DND-41 (cell line): ENCODE measurements at regions not wholly inside any gene's neighbourhood (a gene's known extent, or its start where the extent isn't known, plus 50 kb on each side); places are given as distances from the start of the nearest gene placed in this dataset.

Experiments used
- ATAC-seq: fragments of 200-7000 bp; cut with Tn5 transposase; 3 replicates; pipeline ENCODE4 v1.9.1; 2021; ENCODE audit warnings: low read depth; ENCODE audit not compliant: insufficient read depth
- DNase-seq: peaks from one replicate; pipeline ENCODE4 v3.0.0-alpha.2; 2020
- H2AFZ ChIP-seq: 2 replicates; pipeline ENCODE4 v1.6.0; 2012; ENCODE audit warnings: low read depth, low read length
- H3K27ac ChIP-seq: 2 replicates; pipeline ENCODE4 v1.5.1; 2012; ENCODE audit warnings: low read length, inconsistent platforms
- H3K27me3 ChIP-seq: fragments of 200-600 bp; sonication (generic); 2 replicates; pipeline ENCODE4 v1.6.0; 2012; ENCODE audit warnings: low read length, mild to moderate bottlenecking, inconsistent platforms; ENCODE audit not compliant: insufficient read depth, poor library complexity
- H3K36me3 ChIP-seq: 2 replicates; pipeline ENCODE4 v1.5.1; 2012; ENCODE audit warnings: low read length, inconsistent platforms; ENCODE audit not compliant: insufficient read depth
- H3K4me1 ChIP-seq: 2 replicates; pipeline ENCODE4 v1.5.1; 2012; ENCODE audit warnings: mild to moderate bottlenecking, low read length; ENCODE audit not compliant: insufficient read depth
- H3K4me2 ChIP-seq: 2 replicates; pipeline ENCODE4 v1.6.0; 2012; ENCODE audit warnings: mild to moderate bottlenecking, moderate library complexity, low read length, inconsistent platforms; ENCODE audit not compliant: insufficient read depth
- H3K4me3 ChIP-seq, 2 experiments: fragments of 200-600 bp in 1 of 2; shearing (Covaris generic) in 1 of 2; 2 replicates each; pipeline ENCODE4 v1.5.1; 2012 to 2016; ENCODE audit warnings: inconsistent platforms in 2 of 2, low read length in 2 of 2, mild to moderate bottlenecking in 2 of 2, low read depth in 1 of 2, moderate library complexity in 1 of 2
- H3K79me2 ChIP-seq: 2 replicates; pipeline ENCODE4 v1.6.0; 2012; ENCODE audit warnings: low read length, inconsistent platforms; ENCODE audit not compliant: insufficient read depth
- H3K9ac ChIP-seq: 2 replicates; pipeline ENCODE4 v1.6.0; 2012; ENCODE audit warnings: low read depth, mild to moderate bottlenecking, inconsistent platforms, low read length, moderate library complexity
- H3K9me3 ChIP-seq: 2 replicates; pipeline ENCODE4 v1.5.1; 2012; ENCODE audit warnings: low read length, moderate library complexity, mild to moderate bottlenecking, inconsistent platforms; ENCODE audit not compliant: insufficient read depth, severe bottlenecking
- H4K20me1 ChIP-seq: 2 replicates; pipeline ENCODE4 v1.6.0; 2012; ENCODE audit warnings: low read length; ENCODE audit not compliant: insufficient read depth
- CTCF ChIP-seq: IDR thresholded peaks from 2 replicates; pipeline ENCODE4 v1.5.1; 2012; ENCODE audit warnings: borderline replicate concordance, low read length, moderate library complexity, mild to moderate bottlenecking; ENCODE audit not compliant: poor library complexity, severe bottlenecking; ENCODE audit errors: extremely low read depth
- EZH2 ChIP-seq: IDR thresholded peaks from 3 replicates; pipeline ENCODE4 v1.6.1; 2012; ENCODE audit warnings: borderline replicate concordance, low read depth, mild to moderate bottlenecking, moderate library complexity, low read length, inconsistent platforms; ENCODE audit not compliant: severe bottlenecking

- DNase-seq: no peak
- H3K4me1 ChIP-seq: 0 out of 2 replicates have a peak, but pooled peaks cover 3% of the 10 kb centered on the region
- H3K79me2 ChIP-seq: no peaks in the 10 kb centered on the region
- no peaks in the 10 kb centered on the region for H3K27me3 ChIP-seq
- H2AFZ ChIP-seq: no peak overlapping the region
- no peak for ATAC-seq
- H3K4me2 ChIP-seq: no peak overlapping the region
- no peak overlapping the region for H3K4me3 ChIP-seq
- no peak overlapping the region for H3K27ac ChIP-seq
- H3K9ac ChIP-seq: no peak overlapping the region
- no peaks in the 10 kb centered on the region for H3K36me3 ChIP-seq
- no peaks in the 10 kb centered on the region for H4K20me1 ChIP-seq
- TF ChIP-seq CTCF: no peak
- TF ChIP-seq EZH2: no peak
- H3K9me3 ChIP-seq: no peaks in the 10 kb centered on the region
These were observed 1153.2 kb downstream of the BCL11B start for GRCh38 chr14:98118749-98119148.

GRCh38 chr14:98119739-98120138 lies 1152.3 kb downstream of the BCL11B start:
- H2AFZ ChIP-seq: no peak overlapping the region
- no peak overlapping the region for H3K4me3 ChIP-seq
- H3K27ac ChIP-seq: no peak overlapping the region
- no peaks in the 10 kb centered on the region for H3K79me2 ChIP-seq
- H3K36me3 ChIP-seq: no peaks in the 10 kb centered on the region
- no peaks in the 10 kb centered on the region for H3K27me3 ChIP-seq
- peaks cover 3% of the 10 kb centered on the region for H3K9me3 ChIP-seq
- DNase-seq: no peak
- H3K4me2 ChIP-seq: no peak overlapping the region
- H3K9ac ChIP-seq: no peak overlapping the region
- 0 out of 2 replicates have a peak, but pooled peaks cover 3% of the 10 kb centered on the region for H3K4me1 ChIP-seq
- H4K20me1 ChIP-seq: no peaks in the 10 kb centered on the region
- no peak for TF ChIP-seq CTCF
- no peak for ATAC-seq

GRCh38 chr14:98120831-98121464 lies 1151.0 kb downstream of the BCL11B start:
- ATAC-seq: no peak

More at GRCh38 chr14:98120831-98121464, 1151.0 kb downstream of the BCL11B start:
- no peaks in the 10 kb centered on the region for H3K79me2 ChIP-seq
- H3K27ac ChIP-seq: no peak overlapping the region
- H2AFZ ChIP-seq: no peak overlapping the region
- no peak for TF ChIP-seq CTCF
- TF ChIP-seq EZH2: no peak
- H3K9me3 ChIP-seq: peaks cover 12% of the 10 kb centered on the region
- H3K4me2 ChIP-seq: no peak overlapping the region
- H3K4me3 ChIP-seq: no peak overlapping the region
- H3K9ac ChIP-seq: no peak overlapping the region
- no peak for DNase-seq
- no peaks in the 10 kb centered on the region for H3K27me3 ChIP-seq
- H3K36me3 ChIP-seq: peaks cover 5% of the 10 kb centered on the region; the same call in 1 of the 2 replicates
- 0 out of 2 replicates have a peak, but pooled peaks cover 3% of the 10 kb centered on the region for H3K4me1 ChIP-seq
- H4K20me1 ChIP-seq: no peaks in the 10 kb centered on the region
